B cell (primary cell): ENCODE measurements at regions not wholly inside any gene's neighbourhood (a gene's known extent, or its start where the extent isn't known, plus 50 kb on each side); places are given as distances from the start of the nearest gene placed in this dataset.

Experiments used
- ATAC-seq: fragments of 200-7000 bp; cut with Tn5 transposase; one replicate; pipeline ENCODE4 v1.10.0; 2021; ENCODE audit warnings: low read depth, mild to moderate bottlenecking, moderate number of reproducible peaks, moderate library complexity
- CTCF ChIA-PET: fragments of 350-600 bp; sonication (Branson Sonifier 250); formaldehyde crosslinking; loops from one replicate; lab custom pipeline; 2021; ENCODE audit warnings: antibody characterized with exemption, inconsistent platforms; lab: Charles Lee
- POLR2A ChIA-PET: fragments of 350-600 bp; sonication (Branson Sonifier 250); formaldehyde crosslinking; loops from one replicate; lab custom pipeline; 2021; ENCODE audit warnings: antibody characterized with exemption; lab: Charles Lee
- DNase-seq: peaks from one replicate; pipeline ENCODE4 v3.0.0; 2013
- H2AFZ ChIP-seq: 2 replicates; pipeline ENCODE4 v1.6.1; 2012; ENCODE audit warnings: mild to moderate bottlenecking, low read depth, low read length; ENCODE audit not compliant: insufficient read depth, poor library complexity, severe bottlenecking
- H3K27ac ChIP-seq, 2 donors: 1 replicate in 1 of 2; 2 replicates in 1 of 2; pipeline ENCODE4 v1.5.1; 2012 to 2013; ENCODE audit warnings: low read length in 2 of 2, mild to moderate bottlenecking in 2 of 2, moderate library complexity in 1 of 2
- H3K27me3 ChIP-seq, 4 experiments: fragments of 200-600 bp in 1 of 4; sonication (generic) in 1 of 4; replicated peaks in 1 of 4; 1 replicate in 2 of 4; 2 replicates in 2 of 4; pipeline versions ENCODE4 v1.6.1 to v1.7.0; 2013 to 2016; ENCODE audit warnings: low read length in 3 of 4, mild to moderate bottlenecking in 2 of 4, mixed read lengths in 1 of 4, moderate library complexity in 1 of 4; ENCODE audit not compliant: insufficient read depth in 4 of 4, control insufficient read depth in 3 of 4; ENCODE audit errors: control extremely low read depth in 1 of 4
- H3K36me3 ChIP-seq, 2 experiments: replicated peaks in 1 of 2; 1 replicate in 1 of 2; 2 replicates in 1 of 2; pipeline versions ENCODE4 v1.6.1 to v1.7.1; 2013; ENCODE audit warnings: low read length in 1 of 2; ENCODE audit not compliant: insufficient read depth in 2 of 2, control insufficient read depth in 1 of 2; ENCODE audit errors: control extremely low read depth in 1 of 2, extremely low read depth in 1 of 2
- H3K4me1 ChIP-seq, 2 donors: fragments of 200-600 bp in 1 of 2; sonication (generic) in 1 of 2; 1 replicate in 1 of 2; 2 replicates in 1 of 2; pipeline versions ENCODE4 v1.5.1 to v1.6.1; 2013 to 2017; ENCODE audit warnings: low read length in 2 of 2; ENCODE audit not compliant: control insufficient read depth in 2 of 2, insufficient read depth in 2 of 2
- H3K4me2 ChIP-seq: replicated peaks from 2 replicates; pipeline ENCODE3; 2012; ENCODE audit warnings: mild to moderate bottlenecking, low read depth, low read length; ENCODE audit not compliant: poor library complexity, severe bottlenecking
- H3K4me3 ChIP-seq, 5 experiments: fragments of 200-600 bp in 1 of 5; sonication (generic) in 1 of 5; 1 replicate in 3 of 5; 2 replicates in 2 of 5; pipeline versions ENCODE4 v1.5.1 to v1.7.0; 2011 to 2016; ENCODE audit warnings: low read length in 4 of 5, mild to moderate bottlenecking in 4 of 5, low read depth in 2 of 5, control low read depth in 1 of 5, moderate library complexity in 1 of 5; ENCODE audit not compliant: insufficient read depth in 1 of 5; ENCODE audit errors: control extremely low read depth in 1 of 5, extremely low read depth in 1 of 5
- H3K79me2 ChIP-seq: fragments of 200-600 bp; sonication (generic); one replicate; pipeline ENCODE4 v1.6.0; 2016; ENCODE audit warnings: low read length; ENCODE audit not compliant: control insufficient read depth, insufficient read depth
- H3K9ac ChIP-seq: fragments of 200-600 bp; sonication (generic); 2 replicates; pipeline ENCODE4 v1.6.1; 2017; ENCODE audit warnings: mild to moderate bottlenecking, low read length, moderate library complexity
- H3K9me3 ChIP-seq, 3 donors: one replicate each; pipeline versions ENCODE4 v1.6.1 to v1.7.1; 2013; ENCODE audit warnings: low read length in 2 of 3; ENCODE audit not compliant: control insufficient read depth in 2 of 3, insufficient read depth in 1 of 3; ENCODE audit errors: control extremely low read depth in 1 of 3
- H4K20me1 ChIP-seq: 2 replicates; pipeline ENCODE4 v1.6.0; 2012; ENCODE audit warnings: mild to moderate bottlenecking, low read length; ENCODE audit not compliant: insufficient read depth, control insufficient read depth, poor library complexity, severe bottlenecking
- H3K27ac Mint-ChIP-seq: one replicate; pipeline ENCODE4 v1.8.0; 2021; ENCODE audit warnings: mixed read lengths
- H3K27me3 Mint-ChIP-seq: one replicate; pipeline ENCODE4 v1.8.0; 2021; ENCODE audit warnings: mixed read lengths
- H3K4me1 Mint-ChIP-seq: one replicate; pipeline ENCODE4 v1.8.0; 2021; ENCODE audit warnings: mixed read lengths
- H3K4me3 Mint-ChIP-seq: one replicate; pipeline ENCODE4 v1.8.0; 2021; ENCODE audit warnings: mixed read lengths
- H3K9me3 Mint-ChIP-seq: one replicate; pipeline ENCODE4 v1.8.0; 2022; ENCODE audit warnings: mixed read lengths; ENCODE audit not compliant: insufficient read depth
- EZH2 ChIP-seq: IDR thresholded peaks from 2 replicates; pipeline ENCODE4 v1.6.1; 2012; ENCODE audit warnings: borderline replicate concordance, low read depth, mild to moderate bottlenecking, moderate library complexity, low read length; ENCODE audit not compliant: insufficient read depth, poor library complexity, severe bottlenecking
- WGBS: methylation state at CpG from one replicate; pipeline ENCODE4 v1.1.5; 2013; ENCODE audit warnings: missing lambda C conversion rate; ENCODE audit not compliant: insufficient coverage; 5-methylcytosine and 5-hydroxymethylcytosine counted together
- intact Hi-C: fragments of 100-400 bp; cut with micrococcal nuclease; formaldehyde crosslinking; loops from one replicate; pipeline ENCODE4 v1.10.0; 2022
- TF ChIP-seq, protein P1 (sequence below): fragments of 200-600 bp; IDR thresholded peaks from one replicate; pipeline ENCODE4 v1.8.0; 2022; ENCODE audit warnings: antibody characterized with exemption, mild to moderate bottlenecking

DNA sequence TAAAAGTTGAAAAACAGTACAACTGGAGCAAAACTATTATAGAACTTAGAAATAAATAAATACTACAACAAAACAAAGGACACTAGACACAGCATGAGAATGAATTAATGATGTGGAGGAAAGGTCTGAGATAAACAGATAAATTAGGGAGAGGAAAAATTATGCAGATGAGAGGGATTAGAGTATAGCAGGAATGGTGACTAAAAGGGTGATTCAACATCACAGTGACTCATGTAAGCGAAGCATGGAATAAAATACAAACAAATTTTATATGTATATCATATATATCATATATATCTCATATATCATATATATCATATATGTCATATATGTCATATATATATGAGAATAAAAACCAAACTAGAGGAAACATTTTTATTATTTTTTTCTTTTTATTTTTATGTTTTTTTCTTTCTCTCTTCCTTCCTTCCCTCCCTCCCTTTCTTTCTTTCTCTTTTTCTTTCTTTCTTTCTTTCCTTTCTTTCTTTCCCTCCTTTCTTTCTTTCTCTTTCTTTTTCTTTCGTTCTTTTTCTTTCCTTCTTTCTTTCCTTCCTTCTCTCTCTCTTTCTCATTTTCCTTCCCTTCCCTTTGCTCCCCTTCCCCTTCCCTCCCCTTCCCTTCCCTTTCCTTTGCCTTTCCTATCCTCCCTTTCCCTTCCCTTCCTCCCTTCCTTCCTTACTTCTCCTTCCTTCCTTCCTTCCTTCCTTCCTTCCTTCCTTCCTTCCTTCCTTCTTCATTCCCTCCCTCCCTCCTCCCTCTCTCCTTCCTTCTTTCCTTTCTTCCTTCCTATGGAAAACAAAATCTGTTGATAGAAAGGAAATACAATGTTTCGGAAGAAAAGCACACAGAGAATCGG lies 1014.6 kb downstream of the GRIK2 start:
- 90% methylated on average over 3 of the region's 4 CpGs for WGBS

DNA sequence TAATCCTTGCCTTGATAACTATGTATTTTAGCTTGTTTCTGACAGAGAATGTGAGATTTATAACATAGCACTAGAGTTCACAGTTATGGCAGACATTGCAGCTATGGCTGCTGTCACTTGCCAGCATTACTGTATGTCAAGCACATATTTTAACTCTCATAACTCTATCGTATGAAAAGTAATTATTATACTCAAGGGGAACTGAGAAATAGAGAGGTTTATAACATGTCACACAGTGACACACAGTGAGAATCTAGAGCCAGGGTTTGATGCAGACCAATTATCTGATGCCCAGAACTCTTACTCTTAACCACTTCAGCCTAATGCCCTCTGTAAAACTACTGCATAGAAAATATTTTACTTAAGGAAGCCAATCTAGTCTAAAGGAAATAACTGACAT lies 1012.4 kb downstream of the GRIK2 start:
- no peak overlapping the region for H3K4me3 ChIP-seq
- no peaks in the 10 kb centered on the region for H3K4me1 ChIP-seq
- no peaks in the 10 kb centered on the region for H3K4me1 Mint-ChIP-seq
- intact Hi-C loops: no loop called here
- H3K9me3 ChIP-seq: no peaks in the 10 kb centered on the region
- no peak for TF ChIP-seq EZH2
- TF ChIP-seq, protein P1, sequence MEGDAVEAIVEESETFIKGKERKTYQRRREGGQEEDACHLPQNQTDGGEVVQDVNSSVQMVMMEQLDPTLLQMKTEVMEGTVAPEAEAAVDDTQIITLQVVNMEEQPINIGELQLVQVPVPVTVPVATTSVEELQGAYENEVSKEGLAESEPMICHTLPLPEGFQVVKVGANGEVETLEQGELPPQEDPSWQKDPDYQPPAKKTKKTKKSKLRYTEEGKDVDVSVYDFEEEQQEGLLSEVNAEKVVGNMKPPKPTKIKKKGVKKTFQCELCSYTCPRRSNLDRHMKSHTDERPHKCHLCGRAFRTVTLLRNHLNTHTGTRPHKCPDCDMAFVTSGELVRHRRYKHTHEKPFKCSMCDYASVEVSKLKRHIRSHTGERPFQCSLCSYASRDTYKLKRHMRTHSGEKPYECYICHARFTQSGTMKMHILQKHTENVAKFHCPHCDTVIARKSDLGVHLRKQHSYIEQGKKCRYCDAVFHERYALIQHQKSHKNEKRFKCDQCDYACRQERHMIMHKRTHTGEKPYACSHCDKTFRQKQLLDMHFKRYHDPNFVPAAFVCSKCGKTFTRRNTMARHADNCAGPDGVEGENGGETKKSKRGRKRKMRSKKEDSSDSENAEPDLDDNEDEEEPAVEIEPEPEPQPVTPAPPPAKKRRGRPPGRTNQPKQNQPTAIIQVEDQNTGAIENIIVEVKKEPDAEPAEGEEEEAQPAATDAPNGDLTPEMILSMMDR: no peak
- ChIA-PET POLR2A (no interaction called here), CTCF (no interaction called here)
- H3K9ac ChIP-seq: no peak overlapping the region
- DNase-seq (no peak), ATAC-seq (no peak)
- H4K20me1 ChIP-seq: no peaks in the 10 kb centered on the region
- no peaks in the 10 kb centered on the region for H3K27me3 ChIP-seq
- peaks cover 2% of the 10 kb centered on the region for H3K9me3 Mint-ChIP-seq
- H3K27ac ChIP-seq: no peak overlapping the region
- no peaks in the 10 kb centered on the region for H3K36me3 ChIP-seq
- no peak overlapping the region for H3K27ac Mint-ChIP-seq
- no peak overlapping the region for H2AFZ ChIP-seq
- no peaks in the 10 kb centered on the region for H3K79me2 ChIP-seq
- H3K4me3 Mint-ChIP-seq: no peak overlapping the region
- WGBS: no CpG with 5 or more reads among the region's 1 CpG
- no peak overlapping the region for H3K4me2 ChIP-seq
- no peaks in the 10 kb centered on the region for H3K27me3 Mint-ChIP-seq

More for the DNA sequence above, 1014.6 kb downstream of the GRIK2 start:
- Histone ChIP-seq H2AFZ (no peak overlapping the region), H3K9me3 (no peaks in the 10 kb centered on the region), H3K36me3 (no peaks in the 10 kb centered on the region), H3K27ac (no peak overlapping the region), H3K27me3 (no peaks in the 10 kb centered on the region), H3K79me2 (no peaks in the 10 kb centered on the region), H3K4me2 (no peak overlapping the region), H3K4me1 (no peaks in the 10 kb centered on the region), H3K4me3 (no peak overlapping the region), H3K9ac (no peak overlapping the region), H4K20me1 (no peaks in the 10 kb centered on the region)
- ChIA-PET POLR2A (no interaction called here), CTCF (no interaction called here)
- intact Hi-C loops: no loop called here
- TF ChIP-seq, protein P1: no peak
- no peak for TF ChIP-seq EZH2
- no peak overlapping the region for H3K4me3 Mint-ChIP-seq
- ATAC-seq (no peak), DNase-seq (no peak)
- peaks cover 2% of the 10 kb centered on the region for H3K9me3 Mint-ChIP-seq
- H3K27me3 Mint-ChIP-seq: no peaks in the 10 kb centered on the region
- no peak overlapping the region for H3K27ac Mint-ChIP-seq
- no peaks in the 10 kb centered on the region for H3K4me1 Mint-ChIP-seq
